HG03354 (cell line): ENCODE measurements at regions not wholly inside any gene's neighbourhood (a gene's known extent, or its start where the extent isn't known, plus 50 kb on each side); places are given as distances from the start of the nearest gene placed in this dataset.
"Not testable (repeated sequence)": the region's sequence is repeated elsewhere in the genome, so short reads cannot be mapped to it uniquely, and the experiment has no call there.

Experiments
- ATAC-seq: cut with Tn5 transposase; IDR thresholded peaks from one replicate; pipeline ENCODE4 v1.9.1; 2021; ENCODE audit warnings: mild to moderate bottlenecking; ENCODE audit not compliant: unreplicated experiment, poor library complexity, severe bottlenecking

DNA sequence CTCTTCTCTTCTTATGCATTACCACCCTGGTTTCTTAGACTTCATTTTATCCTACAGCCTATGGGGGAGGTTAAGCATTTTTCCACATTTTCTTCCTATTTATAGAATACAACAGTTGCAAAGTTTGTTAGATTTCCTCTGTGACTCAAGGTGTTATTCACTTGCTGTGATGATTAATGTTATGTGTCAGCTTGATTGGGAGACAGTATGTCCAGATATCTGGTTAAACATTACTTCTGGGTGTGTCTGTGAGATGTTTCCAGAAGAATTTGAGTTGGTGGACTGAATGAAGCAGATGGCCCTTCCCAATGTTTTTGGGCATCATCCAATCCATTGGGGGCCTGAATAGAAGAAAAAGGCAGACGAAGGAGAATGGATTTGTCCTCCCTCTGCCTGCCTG is 131.3 kb downstream of the C6orf118 start:
- no peak for ATAC-seq

DNA sequence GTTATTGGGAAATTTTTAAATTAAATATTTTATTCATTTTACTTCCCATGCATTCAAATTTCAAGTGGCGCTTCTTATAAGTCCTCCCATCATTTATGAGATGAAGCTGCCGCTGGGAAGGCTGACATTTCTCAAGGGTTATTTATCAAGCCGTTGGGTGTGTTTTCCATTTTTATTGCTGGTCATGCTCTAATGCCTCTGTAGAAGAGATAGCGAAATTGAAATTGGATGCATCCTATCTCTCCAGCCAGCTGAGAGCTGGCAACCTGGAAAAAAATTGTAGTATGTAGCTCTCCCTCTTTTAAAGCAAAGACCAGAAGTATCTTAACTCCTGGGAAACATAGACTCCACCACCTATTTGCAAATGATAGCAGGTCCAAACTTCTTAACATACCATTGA is 135.9 kb downstream of the C6orf118 start:
- ATAC-seq = no peak

GRCh38 chr6:165167861-165168260 is 141.5 kb downstream of the C6orf118 start:
- ATAC-seq = no peak

DNA sequence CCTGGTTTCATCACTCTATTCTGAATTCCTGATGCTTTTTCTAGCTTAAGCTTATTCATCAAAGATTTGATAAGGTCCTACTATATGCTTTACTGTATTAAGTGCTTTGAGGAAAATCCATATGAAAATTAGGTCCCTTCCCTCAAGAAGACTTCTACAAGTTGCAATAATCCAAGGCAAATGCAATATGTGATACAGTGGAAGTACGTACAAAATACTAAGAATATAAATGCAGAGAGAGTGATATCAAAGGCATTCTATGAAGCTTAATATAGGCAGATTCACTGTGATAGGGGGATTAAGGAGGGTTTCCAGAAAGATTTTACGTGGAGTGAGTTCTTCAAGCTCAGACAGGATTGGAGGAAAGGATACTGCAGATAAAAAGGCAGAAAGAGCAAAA is 142.1 kb downstream of the C6orf118 start:
- ATAC-seq = no peak

DNA sequence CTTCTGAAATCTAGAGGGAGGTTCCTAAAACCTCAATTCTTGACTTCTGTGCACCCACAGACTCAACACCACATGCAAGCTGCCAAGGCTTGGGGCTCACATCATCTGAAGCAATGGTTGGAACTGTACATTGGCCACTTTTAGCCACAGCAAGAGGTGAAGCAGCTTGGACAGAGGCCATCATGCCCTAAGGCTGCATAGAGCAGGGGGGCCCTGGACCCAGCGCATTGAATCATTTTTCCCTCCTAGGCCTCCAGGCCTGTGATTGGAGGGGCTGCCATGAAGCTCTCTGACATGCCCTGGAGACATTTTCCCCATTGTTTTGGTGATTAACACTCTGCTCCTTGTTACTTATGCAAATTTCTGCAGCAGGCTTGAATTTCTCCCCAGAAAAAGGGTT is 145.9 kb downstream of the C6orf118 start:
- ATAC-seq = no peak

DNA sequence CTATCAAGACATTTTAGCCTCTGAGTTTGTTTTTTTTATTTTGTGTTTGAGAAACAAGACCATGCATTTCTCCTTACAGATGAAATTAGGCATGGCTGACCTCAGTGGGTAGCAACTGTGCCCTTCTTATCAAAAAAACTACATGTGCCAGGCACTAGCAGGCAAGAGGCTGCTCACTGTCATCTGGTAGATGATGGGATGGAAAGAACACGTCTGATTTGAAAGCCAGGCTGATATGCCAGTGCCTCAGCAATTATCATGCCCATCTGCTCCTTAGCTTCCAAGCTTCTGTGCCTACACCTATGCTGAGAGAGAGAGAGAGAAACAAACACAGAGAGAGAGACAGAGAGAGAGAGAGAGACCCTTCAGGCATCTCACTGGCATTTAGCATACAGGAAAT is 149.9 kb downstream of the C6orf118 start:
- no peak for ATAC-seq

- ATAC-seq = no peak
Measured at GRCh38 chr6:165146456-165146855, 162.9 kb downstream of the C6orf118 start.

DNA sequence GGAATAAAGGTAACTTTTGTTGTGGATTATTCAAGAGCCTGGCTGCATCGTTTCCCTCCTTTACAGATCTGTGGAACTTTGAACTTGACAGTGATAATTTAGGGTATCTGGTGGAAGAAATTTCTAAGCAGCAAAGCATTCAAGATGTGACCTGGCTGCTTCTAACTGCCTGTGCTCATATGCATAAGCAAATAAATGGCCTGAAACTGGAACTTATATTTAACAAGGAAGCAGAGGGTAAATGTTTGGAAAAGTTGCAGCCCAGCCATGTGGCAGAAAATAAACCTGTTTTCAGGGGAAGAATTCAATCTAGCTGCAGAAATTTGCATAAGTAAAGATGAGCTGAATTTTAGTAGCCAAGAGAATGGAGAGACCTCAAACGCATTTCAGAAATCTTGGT is 173.5 kb downstream of the C6orf118 start:
- ATAC-seq = no peak

DNA sequence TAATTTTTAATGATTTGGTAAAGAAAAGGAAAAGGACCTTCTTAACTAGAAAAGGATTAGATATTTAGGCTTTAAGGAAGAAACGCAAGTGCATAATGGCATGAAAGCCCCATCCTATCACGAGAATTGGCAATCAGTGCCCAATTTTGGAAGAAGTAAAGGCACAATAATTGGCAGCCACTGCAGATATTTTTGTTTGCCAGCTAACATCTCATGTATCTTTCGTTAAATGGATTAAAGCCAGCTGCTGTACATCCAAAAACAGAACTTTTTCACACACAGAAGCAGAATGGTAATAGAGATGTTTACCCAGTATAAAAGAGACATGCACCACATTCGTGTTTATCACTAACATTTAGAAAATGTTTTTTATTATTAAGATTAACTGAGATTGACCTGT is 180.3 kb downstream of the C6orf118 start:
- no peak for ATAC-seq

- not testable (repeated sequence) for ATAC-seq
Measured at GRCh38 chr6:165127743-165128142, 181.7 kb downstream of the C6orf118 start.

DNA sequence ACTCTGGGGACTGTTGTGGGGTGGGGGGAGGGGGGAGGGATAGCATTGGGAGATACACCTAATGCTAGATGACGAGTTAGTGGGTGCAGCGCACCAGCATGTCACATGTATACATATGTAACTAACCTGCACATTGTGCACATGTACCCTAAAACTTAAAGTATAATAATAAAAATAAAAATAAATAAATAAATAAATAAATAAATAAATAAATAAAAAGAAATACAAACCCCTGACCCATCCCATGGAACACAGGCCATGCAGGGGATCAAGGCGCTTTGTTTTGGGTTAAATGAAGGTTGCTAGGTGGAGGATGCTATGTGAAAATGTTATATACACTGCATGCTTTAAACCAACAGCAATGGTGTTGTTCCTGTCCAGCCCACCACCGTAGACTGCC is 184.7 kb downstream of the C6orf118 start:
- ATAC-seq = not testable (repeated sequence)

GRCh38 chr6:165119231-165120020 is 190.0 kb downstream of the C6orf118 start:
- ATAC-seq = no peak

DNA sequence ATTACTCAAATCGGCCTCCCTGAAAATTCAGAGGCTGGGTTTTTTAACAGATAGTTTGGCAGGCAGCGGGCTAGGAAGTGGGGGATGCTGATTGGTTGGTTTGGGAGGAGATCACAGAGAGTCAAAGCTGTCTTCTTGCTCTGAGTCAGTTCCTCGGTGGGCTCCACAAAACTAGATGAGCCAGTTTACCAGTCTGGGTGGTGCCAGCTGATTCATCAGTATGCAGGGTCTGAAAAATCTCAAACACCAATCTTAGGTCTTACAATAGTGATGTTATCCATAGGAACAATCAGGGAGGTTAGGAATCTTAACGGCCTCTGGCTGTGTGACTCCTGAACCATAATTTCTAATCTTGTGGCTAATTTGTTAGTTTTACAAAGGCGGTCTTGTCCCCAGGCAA is 190.7 kb downstream of the C6orf118 start:
- no peak for ATAC-seq

- no peak for ATAC-seq
Measured at GRCh38 chr6:165117806-165118205, 191.6 kb downstream of the C6orf118 start.

GRCh38 chr6:165117121-165117520 is 192.3 kb downstream of the C6orf118 start:
- no peak for ATAC-seq

- no peak for ATAC-seq
Measured at GRCh38 chr6:165110860-165111259, 198.5 kb downstream of the C6orf118 start.

GRCh38 chr6:165109011-165109410 is 200.4 kb downstream of the C6orf118 start:
- no peak for ATAC-seq

DNA sequence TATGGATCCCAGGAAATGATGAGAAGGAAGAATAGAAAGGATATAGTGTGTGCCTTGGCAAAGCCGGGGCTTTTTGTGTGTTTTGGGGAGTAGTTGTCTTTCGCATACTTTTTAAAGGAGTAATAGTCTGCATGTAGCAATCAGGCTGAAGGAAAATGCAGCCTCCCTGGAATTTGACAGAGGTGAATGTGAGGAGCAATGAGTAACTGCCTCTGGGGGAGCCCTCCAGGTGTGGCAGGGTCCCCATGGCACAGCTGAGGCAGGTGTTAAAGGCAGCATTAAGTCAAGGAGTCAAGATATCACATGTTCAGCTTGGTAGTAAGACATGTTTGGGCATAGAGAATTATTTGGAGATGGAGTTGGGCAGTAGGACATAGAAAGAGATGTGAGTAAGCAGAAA is 203.1 kb downstream of the C6orf118 start:
- no peak for ATAC-seq

DNA sequence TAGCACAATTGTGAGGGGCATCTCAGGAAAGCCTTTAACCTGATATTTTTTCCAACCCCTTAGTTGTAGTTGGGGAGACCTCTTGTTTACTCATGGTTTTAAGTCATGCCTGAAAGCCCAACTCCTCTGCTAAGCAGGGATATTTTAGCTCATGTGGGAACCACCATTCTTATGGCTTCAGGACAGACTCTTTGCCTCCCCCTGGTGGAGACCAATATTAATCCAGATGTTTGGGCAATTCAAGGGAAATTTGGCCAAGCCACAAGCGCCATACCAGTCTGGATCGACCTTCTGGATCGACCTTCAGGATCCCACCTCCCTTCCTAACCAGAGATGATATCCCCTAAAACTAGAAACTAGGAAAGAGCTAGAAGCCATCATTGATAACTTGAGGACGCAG is 211.2 kb downstream of the C6orf118 start:
- no peak for ATAC-seq

DNA sequence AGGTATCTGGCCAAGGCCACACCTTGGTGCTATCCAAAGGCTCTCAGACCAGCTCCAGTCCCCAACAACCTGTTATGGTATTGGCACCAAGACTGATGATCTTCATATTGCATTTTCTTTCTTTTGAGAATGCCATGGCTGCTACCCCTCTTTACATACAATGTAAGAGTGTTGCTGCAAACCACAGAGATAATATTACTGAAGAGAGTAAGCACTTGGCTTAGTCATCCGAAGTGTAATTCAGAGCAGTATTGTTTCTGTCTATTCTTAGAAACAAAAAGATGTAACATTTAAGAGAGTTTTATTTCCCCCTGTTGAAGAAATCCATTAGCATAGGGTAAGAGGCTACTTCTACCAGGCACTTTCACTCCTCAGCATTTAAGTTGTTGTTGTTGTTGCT is 212.5 kb downstream of the C6orf118 start:
- no peak for ATAC-seq

DNA sequence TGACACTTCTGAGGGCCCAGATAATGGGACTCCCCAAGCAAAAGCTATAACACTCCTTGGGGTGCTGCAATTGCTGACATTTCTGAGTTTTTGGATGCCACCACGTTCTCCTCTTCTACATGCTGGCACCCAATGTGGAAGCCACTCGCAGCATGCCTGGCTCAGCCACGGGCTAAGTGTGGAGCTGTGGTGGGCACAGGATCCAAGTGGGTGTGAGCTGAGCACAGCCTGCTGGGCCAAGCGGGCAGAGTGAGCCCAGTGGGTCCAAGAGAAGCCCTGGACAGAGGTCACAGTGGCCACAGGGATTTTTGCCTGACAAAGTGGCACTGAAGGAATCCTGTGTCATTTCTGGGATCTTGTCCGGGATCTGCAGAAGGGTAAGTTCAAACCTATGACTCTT is 213.2 kb downstream of the C6orf118 start:
- ATAC-seq = no peak
